GM12878 (cell line): ENCODE measurements at regions not wholly inside any gene's neighbourhood (a gene's known extent, or its start where the extent isn't known, plus 50 kb on each side); places are given as distances from the start of the nearest gene placed in this dataset.

Experiments
- CBFB ChIP-seq: IDR thresholded peaks from 2 replicates; pipeline ENCODE4 v1.6.1; 2016; ENCODE audit warnings: antibody characterized with exemption, low read depth
- CHD1 ChIP-seq: IDR thresholded peaks from 2 replicates; pipeline ENCODE4 v1.6.1; 2012; ENCODE audit warnings: low read depth, low read length, improper control_type of control experiment
- PAX8 ChIP-seq: fragments of 450-650 bp; IDR thresholded peaks from 2 replicates; pipeline ENCODE4 v1.6.1; 2017; ENCODE audit warnings: mild to moderate bottlenecking, moderate library complexity
- ZBED1 ChIP-seq: IDR thresholded peaks from 2 replicates; pipeline ENCODE4 v1.6.1; 2016; ENCODE audit warnings: borderline replicate concordance
- TF ChIP-seq, protein P1 (sequence below): IDR thresholded peaks from 2 replicates; pipeline ENCODE4 v1.6.1; 2012; ENCODE audit warnings: improper control_type of control experiment, low read depth, low read length; ENCODE audit not compliant: insufficient replicate concordance
- TF ChIP-seq, protein P2 (sequence below), 3 experiments: IDR thresholded peaks in 2 of 3; conservative IDR thresholded peaks in 1 of 3; 2 replicates each; pipeline ENCODE4 v1.5.1; 2011; ENCODE audit warnings: low read depth in 3 of 3, low read length in 3 of 3, mild to moderate bottlenecking in 3 of 3, control low read depth in 2 of 3, moderate library complexity in 2 of 3, inconsistent platforms in 1 of 3, mixed read lengths in 1 of 3; ENCODE audit not compliant: control insufficient read depth in 2 of 3, insufficient read depth in 1 of 3; ENCODE audit errors: extremely low read depth in 1 of 3
- TF ChIP-seq, protein P3 (sequence below): IDR thresholded peaks from 2 replicates; pipeline ENCODE4 v1.6.1; 2011; ENCODE audit warnings: low read depth, mild to moderate bottlenecking, low read length, moderate library complexity, borderline replicate concordance; ENCODE audit errors: extremely low read depth

DNA sequence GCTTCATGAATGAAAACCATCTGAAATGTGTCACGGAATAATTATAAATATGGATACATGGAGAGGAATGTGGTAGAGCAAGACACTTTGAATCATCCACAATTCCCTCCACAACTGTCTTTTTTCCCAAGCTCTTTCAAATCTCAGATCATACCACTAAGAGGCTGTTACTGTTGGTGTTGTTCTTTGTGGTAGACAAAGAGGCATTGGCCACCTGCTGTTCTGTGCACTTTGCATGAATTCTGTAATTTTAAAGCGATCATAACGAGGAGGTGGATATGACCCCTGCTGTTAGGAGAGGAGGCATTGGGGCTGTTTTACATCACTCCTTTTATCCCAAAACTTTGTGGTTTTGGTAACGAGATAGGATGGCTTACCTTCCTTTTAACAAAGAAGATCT is 141.2 kb upstream of the KLF6 start (continued):
- TF ChIP-seq, protein P1, sequence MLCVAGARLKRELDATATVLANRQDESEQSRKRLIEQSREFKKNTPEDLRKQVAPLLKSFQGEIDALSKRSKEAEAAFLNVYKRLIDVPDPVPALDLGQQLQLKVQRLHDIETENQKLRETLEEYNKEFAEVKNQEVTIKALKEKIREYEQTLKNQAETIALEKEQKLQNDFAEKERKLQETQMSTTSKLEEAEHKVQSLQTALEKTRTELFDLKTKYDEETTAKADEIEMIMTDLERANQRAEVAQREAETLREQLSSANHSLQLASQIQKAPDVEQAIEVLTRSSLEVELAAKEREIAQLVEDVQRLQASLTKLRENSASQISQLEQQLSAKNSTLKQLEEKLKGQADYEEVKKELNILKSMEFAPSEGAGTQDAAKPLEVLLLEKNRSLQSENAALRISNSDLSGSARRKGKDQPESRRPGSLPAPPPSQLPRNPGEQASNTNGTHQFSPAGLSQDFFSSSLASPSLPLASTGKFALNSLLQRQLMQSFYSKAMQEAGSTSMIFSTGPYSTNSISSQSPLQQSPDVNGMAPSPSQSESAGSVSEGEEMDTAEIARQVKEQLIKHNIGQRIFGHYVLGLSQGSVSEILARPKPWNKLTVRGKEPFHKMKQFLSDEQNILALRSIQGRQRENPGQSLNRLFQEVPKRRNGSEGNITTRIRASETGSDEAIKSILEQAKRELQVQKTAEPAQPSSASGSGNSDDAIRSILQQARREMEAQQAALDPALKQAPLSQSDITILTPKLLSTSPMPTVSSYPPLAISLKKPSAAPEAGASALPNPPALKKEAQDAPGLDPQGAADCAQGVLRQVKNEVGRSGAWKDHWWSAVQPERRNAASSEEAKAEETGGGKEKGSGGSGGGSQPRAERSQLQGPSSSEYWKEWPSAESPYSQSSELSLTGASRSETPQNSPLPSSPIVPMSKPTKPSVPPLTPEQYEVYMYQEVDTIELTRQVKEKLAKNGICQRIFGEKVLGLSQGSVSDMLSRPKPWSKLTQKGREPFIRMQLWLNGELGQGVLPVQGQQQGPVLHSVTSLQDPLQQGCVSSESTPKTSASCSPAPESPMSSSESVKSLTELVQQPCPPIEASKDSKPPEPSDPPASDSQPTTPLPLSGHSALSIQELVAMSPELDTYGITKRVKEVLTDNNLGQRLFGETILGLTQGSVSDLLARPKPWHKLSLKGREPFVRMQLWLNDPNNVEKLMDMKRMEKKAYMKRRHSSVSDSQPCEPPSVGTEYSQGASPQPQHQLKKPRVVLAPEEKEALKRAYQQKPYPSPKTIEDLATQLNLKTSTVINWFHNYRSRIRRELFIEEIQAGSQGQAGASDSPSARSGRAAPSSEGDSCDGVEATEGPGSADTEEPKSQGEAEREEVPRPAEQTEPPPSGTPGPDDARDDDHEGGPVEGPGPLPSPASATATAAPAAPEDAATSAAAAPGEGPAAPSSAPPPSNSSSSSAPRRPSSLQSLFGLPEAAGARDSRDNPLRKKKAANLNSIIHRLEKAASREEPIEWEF: no peak
- TF ChIP-seq ZBED1: no peak
- TF ChIP-seq CHD1: no peak
- no peak for TF ChIP-seq CBFB
- no peak for TF ChIP-seq PAX8
- TF ChIP-seq, protein P2, sequence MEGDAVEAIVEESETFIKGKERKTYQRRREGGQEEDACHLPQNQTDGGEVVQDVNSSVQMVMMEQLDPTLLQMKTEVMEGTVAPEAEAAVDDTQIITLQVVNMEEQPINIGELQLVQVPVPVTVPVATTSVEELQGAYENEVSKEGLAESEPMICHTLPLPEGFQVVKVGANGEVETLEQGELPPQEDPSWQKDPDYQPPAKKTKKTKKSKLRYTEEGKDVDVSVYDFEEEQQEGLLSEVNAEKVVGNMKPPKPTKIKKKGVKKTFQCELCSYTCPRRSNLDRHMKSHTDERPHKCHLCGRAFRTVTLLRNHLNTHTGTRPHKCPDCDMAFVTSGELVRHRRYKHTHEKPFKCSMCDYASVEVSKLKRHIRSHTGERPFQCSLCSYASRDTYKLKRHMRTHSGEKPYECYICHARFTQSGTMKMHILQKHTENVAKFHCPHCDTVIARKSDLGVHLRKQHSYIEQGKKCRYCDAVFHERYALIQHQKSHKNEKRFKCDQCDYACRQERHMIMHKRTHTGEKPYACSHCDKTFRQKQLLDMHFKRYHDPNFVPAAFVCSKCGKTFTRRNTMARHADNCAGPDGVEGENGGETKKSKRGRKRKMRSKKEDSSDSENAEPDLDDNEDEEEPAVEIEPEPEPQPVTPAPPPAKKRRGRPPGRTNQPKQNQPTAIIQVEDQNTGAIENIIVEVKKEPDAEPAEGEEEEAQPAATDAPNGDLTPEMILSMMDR (IDR thresholded peaks at IDR 0.05 in 2 of 3, conservative IDR thresholded peaks at IDR 0.05 in 1 of 3; ENCODE audit: control insufficient read depth in 2 of 3, extremely low read depth in 1 of 3, insufficient read depth in 1 of 3, low read depth in 3 of 3, low read length in 3 of 3): no peak
- TF ChIP-seq, protein P3, sequence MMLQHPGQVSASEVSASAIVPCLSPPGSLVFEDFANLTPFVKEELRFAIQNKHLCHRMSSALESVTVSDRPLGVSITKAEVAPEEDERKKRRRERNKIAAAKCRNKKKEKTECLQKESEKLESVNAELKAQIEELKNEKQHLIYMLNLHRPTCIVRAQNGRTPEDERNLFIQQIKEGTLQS: no peak
- TF ChIP-seq, all 136 proteins: peak for 0
